G401.6 (cell line): ENCODE measurements at regions not wholly inside any gene's neighbourhood (a gene's known extent, or its start where the extent isn't known, plus 50 kb on each side); places are given as distances from the start of the nearest gene placed in this dataset.

Source experiments
- FAIRE-seq: peaks from 2 replicates; lab custom pipeline; 2012; peaks lifted over from hg19 to GRCh38; lab: Jason Lieb, UNC

- FAIRE-seq: no peak
Measured at GRCh38 chr7:33701189-33701740, 204.1 kb upstream of the BMPER start.

- no peak for FAIRE-seq
Measured at GRCh38 chr7:33701927-33702326, 203.4 kb upstream of the BMPER start.

GRCh38 chr7:33702514-33703054 lies 202.8 kb upstream of the BMPER start:
- FAIRE-seq: no peak

GRCh38 chr7:33705333-33705833 lies 200.0 kb upstream of the BMPER start:
- no peak for FAIRE-seq

GRCh38 chr7:33706186-33706585 lies 199.2 kb upstream of the BMPER start:
- no peak for FAIRE-seq

- FAIRE-seq: no peak
Measured at GRCh38 chr7:33706771-33707200, 198.6 kb upstream of the BMPER start.

GRCh38 chr7:33707427-33707826 lies 197.9 kb upstream of the BMPER start:
- no peak for FAIRE-seq

GRCh38 chr7:33710608-33711007 lies 194.7 kb upstream of the BMPER start:
- FAIRE-seq: no peak

GRCh38 chr7:33711231-33712019 lies 193.9 kb upstream of the BMPER start:
- FAIRE-seq: no peak

GRCh38 chr7:33712020-33712414 lies 193.3 kb upstream of the BMPER start:
- FAIRE-seq: no peak

GRCh38 chr7:33714208-33714607 lies 191.1 kb upstream of the BMPER start:
- FAIRE-seq: no peak

- no peak for FAIRE-seq
Measured at GRCh38 chr7:33716581-33717477, 188.5 kb upstream of the BMPER start.

- no peak for FAIRE-seq
Measured at GRCh38 chr7:33719059-33719581, 186.2 kb upstream of the BMPER start.

GRCh38 chr7:33720139-33720538 lies 185.2 kb upstream of the BMPER start:
- no peak for FAIRE-seq

- FAIRE-seq: no peak
Measured at GRCh38 chr7:33720870-33721269, 184.5 kb upstream of the BMPER start.

GRCh38 chr7:33721895-33722294 lies 183.4 kb upstream of the BMPER start:
- FAIRE-seq: no peak

GRCh38 chr7:33722383-33723101 lies 182.8 kb upstream of the BMPER start:
- FAIRE-seq: no peak

GRCh38 chr7:33724201-33724600 lies 181.1 kb upstream of the BMPER start:
- no peak for FAIRE-seq

GRCh38 chr7:33725111-33726025 lies 180.0 kb upstream of the BMPER start:
- FAIRE-seq: no peak

- no peak for FAIRE-seq
Measured at GRCh38 chr7:33726582-33726981, 178.8 kb upstream of the BMPER start.

GRCh38 chr7:33727315-33727714 lies 178.0 kb upstream of the BMPER start:
- no peak for FAIRE-seq
